ENCODE measurements at regions not wholly inside any gene's neighbourhood (a gene's known extent, or its start where the extent isn't known, plus 50 kb on each side); places are given as distances from the start of the nearest gene placed in this dataset.

DNA sequence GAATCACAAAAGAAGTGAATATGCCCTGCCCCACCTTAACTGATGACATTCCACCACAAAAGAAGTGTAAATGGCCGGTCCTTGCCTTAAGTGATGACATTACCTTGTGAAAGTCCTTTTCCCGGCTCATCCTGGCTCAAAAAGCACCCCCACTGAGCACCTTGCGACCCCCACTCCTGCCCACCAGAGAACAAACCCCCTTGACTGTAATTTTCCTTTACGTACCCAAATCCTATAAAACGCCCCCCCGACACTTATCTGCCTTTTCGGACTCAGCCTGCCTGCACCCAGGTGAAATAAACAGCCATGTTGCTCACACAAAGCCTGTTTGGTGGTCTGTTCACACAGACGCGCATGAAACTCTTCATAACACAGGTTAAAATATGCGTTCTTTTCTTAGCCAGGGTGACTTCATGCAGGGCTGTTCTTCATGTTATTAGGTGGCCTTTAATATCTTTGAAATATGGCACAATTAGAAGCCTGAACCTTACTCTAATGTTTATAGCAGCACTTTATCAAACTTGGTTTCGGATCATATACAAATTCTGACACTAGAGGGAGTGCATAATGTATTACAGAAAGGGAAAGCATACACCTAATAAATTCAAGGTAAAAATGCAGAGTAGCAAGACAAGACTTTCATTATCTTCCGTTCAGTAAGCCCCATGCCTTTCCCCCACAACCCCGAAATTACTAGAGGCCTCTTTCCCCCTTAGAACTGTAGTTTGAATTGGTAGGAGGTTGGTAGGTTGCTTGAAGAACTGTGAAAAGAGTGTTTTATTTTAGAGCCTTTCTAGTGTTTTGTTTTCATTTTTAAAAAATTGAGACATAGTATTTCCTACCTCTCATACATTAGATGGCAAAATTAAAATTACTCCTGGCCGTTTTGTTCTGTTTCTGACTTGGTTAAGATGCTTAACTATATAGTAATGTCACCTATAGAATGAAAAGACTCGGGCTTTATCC, 117.9 kb downstream of the NPY start:
- TF ChIP-seq, protein P1, sequence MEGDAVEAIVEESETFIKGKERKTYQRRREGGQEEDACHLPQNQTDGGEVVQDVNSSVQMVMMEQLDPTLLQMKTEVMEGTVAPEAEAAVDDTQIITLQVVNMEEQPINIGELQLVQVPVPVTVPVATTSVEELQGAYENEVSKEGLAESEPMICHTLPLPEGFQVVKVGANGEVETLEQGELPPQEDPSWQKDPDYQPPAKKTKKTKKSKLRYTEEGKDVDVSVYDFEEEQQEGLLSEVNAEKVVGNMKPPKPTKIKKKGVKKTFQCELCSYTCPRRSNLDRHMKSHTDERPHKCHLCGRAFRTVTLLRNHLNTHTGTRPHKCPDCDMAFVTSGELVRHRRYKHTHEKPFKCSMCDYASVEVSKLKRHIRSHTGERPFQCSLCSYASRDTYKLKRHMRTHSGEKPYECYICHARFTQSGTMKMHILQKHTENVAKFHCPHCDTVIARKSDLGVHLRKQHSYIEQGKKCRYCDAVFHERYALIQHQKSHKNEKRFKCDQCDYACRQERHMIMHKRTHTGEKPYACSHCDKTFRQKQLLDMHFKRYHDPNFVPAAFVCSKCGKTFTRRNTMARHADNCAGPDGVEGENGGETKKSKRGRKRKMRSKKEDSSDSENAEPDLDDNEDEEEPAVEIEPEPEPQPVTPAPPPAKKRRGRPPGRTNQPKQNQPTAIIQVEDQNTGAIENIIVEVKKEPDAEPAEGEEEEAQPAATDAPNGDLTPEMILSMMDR (optimal IDR thresholded peaks at IDR 0.05 in 1 of 3, IDR thresholded peaks at IDR 0.05 in 1 of 3, conservative IDR thresholded peaks at IDR 0.05 in 1 of 3; ENCODE audit: extremely low read depth in 1 of 3, insufficient read depth in 2 of 3, low read length in 3 of 3): peak in 2 of 3 experiments; percentile 31 to 49
- no peak for TF ChIP-seq EZH2 (IDR thresholded peaks at IDR 0.05; ENCODE audit: low read length)

Data from keratinocyte (primary cell).